Heart left ventricle (tissue), 16 donors: ENCODE measurements at regions not wholly inside any gene's neighbourhood (a gene's known extent, or its start where the extent isn't known, plus 50 kb on each side); places are given as distances from the start of the nearest gene placed in this dataset.
A peak's percentile ranks its signal among the peaks of the same experiment; 100 is the strongest.

Experiments
- ATAC-seq, 4 donors: fragments of 200-7000 bp; cut with Tn5 transposase; one replicate each; pipeline ENCODE4 v1.9.1; 2020 to 2022; ENCODE audit warnings: moderate library complexity in 4 of 4, mild to moderate bottlenecking in 3 of 4, moderate number of reproducible peaks in 1 of 4
- DNase-seq, 5 donors: peaks; one replicate each; pipeline ENCODE4 v3.0.0-alpha.2; 2020
- H3K27ac ChIP-seq, 12 donors: fragments of 200-600 bp; sonication (generic) in 4 of 12; one replicate each; pipeline versions ENCODE4 v1.5.0 to v1.8.0; 2016 to 2022; ENCODE audit warnings: mild to moderate bottlenecking in 2 of 12
- H3K27me3 ChIP-seq, 9 donors: fragments of 200-600 bp; sonication (generic) in 2 of 9; one replicate each; pipeline versions ENCODE4 v1.5.1 to v1.8.0; 2016 to 2022; ENCODE audit warnings: mild to moderate bottlenecking in 3 of 9
- H3K36me3 ChIP-seq, 9 donors: fragments of 200-600 bp; sonication (generic) in 2 of 9; one replicate each; pipeline versions ENCODE4 v1.5.0 to v1.8.0; 2018 to 2022; ENCODE audit warnings: mild to moderate bottlenecking in 2 of 9
- H3K4me1 ChIP-seq, 12 donors: fragments of 200-600 bp; sonication (generic) in 4 of 12; one replicate each; pipeline versions ENCODE4 v1.5.0 to v1.8.0; 2016 to 2022; ENCODE audit warnings: mild to moderate bottlenecking in 3 of 12
- H3K4me3 ChIP-seq, 12 donors: fragments of 200-600 bp; sonication (generic) in 4 of 12; one replicate each; pipeline versions ENCODE4 v1.5.0 to v1.8.0; 2017 to 2022; ENCODE audit warnings: mild to moderate bottlenecking in 9 of 12, moderate library complexity in 4 of 12
- H3K9me3 ChIP-seq, 12 donors: fragments of 200-600 bp; sonication (generic) in 4 of 12; one replicate each; pipeline versions ENCODE4 v1.5.0 to v1.8.0; 2016 to 2022; ENCODE audit warnings: mild to moderate bottlenecking in 1 of 12
- POLR2A ChIP-seq, 2 donors: fragments of 450-650 bp; IDR thresholded peaks; one replicate each; pipeline ENCODE4 v1.6.1; 2017; ENCODE audit warnings: antibody characterized with exemption in 2 of 2, mild to moderate bottlenecking in 2 of 2, moderate library complexity in 2 of 2
- WGBS, 4 donors: extraction: QIAGEN DNeasy Blood & Tissue Kit in 2 of 4; methylation state at CpG; one replicate each; pipeline versions ENCODE4 v1.1.5 to v1.1.7; 2013 to 2018; 5-methylcytosine and 5-hydroxymethylcytosine counted together
- intact Hi-C, 10 donors: fragments of 100-400 bp; cut with DNase I; formaldehyde crosslinking; loops; one replicate each; pipeline versions ENCODE4 v1.11.1 to v1.14.2; 2022
- TF ChIP-seq, protein P1 (sequence below), 12 donors: fragments of 200-600 bp; sonication (generic) in 4 of 12; IDR thresholded peaks; one replicate each; pipeline versions ENCODE4 v1.5.0 to v1.8.0; 2018 to 2022; ENCODE audit warnings: antibody characterized with exemption in 12 of 12, mild to moderate bottlenecking in 5 of 12
- donor health status: ischemic (EF 13 %, LVEDD 7.1; RV severe dilation, severe dysfunction).
- donor health status: healthy with polysubstance abuse.
- donor health status: DM: no; HTN: yes; CAD: no.
- donor health status: DM: no; HTN: no; CAD: no.
- donor health status: ischemic (EF 25% LVEDD 6.9; RV normal size, moderate dysfunction).
- donor health status: ischemic (EF 25% LVEDD 5.7; RV mildly dilated, moderate dysfunction).
- donor health status: healthy.
- donor health status: DM: yes; HTN: yes; CAD: no.
- donor health status: ischemic (EF 35%, LVEDD 5.7; RV mildly dilated, moderate dysfunction).
- donor health status: nonischemic (EF 11% LVEDD 7.7; RV severe dilation, severe dysfunction).
- donor health status: DM: yes; HTN: yes; CAD: no.
- donor health status: PGD.
- donor health status: ischemic (EF 29% LVEDD 5.4; RV normal size, mild dysfunction).
- donor health status: nonischemic (EF 23%, LVEDD 6.1; RV moderate dilation, normal function).

DNA sequence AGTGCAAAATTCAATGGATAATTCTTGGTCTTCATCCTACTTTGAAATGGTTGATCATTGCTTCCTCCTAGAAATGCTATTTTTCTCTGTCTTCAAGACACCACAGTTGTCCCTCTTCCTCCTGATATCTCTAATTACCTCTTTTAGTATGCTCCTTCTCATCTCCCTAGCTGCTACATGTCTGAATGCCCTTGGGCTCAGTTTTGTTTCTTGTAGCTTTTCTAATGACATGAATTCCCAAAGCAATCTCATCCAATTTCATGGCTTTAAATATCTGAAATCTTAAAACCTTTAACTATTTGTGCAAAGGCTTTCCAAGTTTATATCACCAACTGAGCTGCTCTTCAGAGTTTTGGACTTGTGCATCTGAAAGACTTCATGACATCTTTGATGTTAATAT lies 120.2 kb upstream of the RGS17 start:
- DNase-seq, result no peak
- Histone ChIP-seq H3K4me1 (no peaks in the 10 kb centered on the region), H3K36me3 (no peaks in the 10 kb centered on the region), H3K27ac (no peak overlapping the region), H3K27me3 (no peaks in the 10 kb centered on the region), H3K9me3 (no peaks in the 10 kb centered on the region), H3K4me3 (no peak overlapping the region)
- no peak for ATAC-seq
- TF ChIP-seq, protein P1, sequence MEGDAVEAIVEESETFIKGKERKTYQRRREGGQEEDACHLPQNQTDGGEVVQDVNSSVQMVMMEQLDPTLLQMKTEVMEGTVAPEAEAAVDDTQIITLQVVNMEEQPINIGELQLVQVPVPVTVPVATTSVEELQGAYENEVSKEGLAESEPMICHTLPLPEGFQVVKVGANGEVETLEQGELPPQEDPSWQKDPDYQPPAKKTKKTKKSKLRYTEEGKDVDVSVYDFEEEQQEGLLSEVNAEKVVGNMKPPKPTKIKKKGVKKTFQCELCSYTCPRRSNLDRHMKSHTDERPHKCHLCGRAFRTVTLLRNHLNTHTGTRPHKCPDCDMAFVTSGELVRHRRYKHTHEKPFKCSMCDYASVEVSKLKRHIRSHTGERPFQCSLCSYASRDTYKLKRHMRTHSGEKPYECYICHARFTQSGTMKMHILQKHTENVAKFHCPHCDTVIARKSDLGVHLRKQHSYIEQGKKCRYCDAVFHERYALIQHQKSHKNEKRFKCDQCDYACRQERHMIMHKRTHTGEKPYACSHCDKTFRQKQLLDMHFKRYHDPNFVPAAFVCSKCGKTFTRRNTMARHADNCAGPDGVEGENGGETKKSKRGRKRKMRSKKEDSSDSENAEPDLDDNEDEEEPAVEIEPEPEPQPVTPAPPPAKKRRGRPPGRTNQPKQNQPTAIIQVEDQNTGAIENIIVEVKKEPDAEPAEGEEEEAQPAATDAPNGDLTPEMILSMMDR (IDR thresholded peaks at IDR 0.05), result no peak
- no peak for TF ChIP-seq POLR2A (IDR thresholded peaks at IDR 0.05)
- intact Hi-C loops, result no loop called here

DNA sequence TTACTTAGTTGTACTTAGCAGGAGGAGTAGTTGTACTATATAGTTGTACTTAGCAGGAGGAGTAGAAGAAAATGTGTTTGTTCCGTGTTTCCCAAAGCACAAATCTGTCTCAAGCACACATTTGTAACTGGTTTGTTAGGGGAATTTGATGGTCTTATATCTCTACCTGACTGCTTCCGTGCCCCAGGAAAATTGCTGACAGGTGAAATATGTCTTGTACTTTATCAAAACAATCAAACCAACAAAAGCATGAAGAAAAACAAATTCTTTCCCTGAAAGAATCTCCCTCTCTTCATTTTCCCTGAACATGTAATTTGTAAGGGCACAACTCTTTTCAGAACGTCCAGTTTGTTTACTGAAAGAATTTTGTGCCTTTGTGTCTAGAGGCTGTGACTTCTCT lies 106.6 kb upstream of the RGS17 start:
- peaks cover 0 to 4% (median 0%) of the 10 kb centered on the region in 12 donors for H3K9me3 ChIP-seq
- DNase-seq, result no peak
- no peak overlapping the region for H3K4me3 ChIP-seq
- no peak for ATAC-seq
- intact Hi-C loops, result loop anchor here in 4 of 10 donors (10.0 kb wide), 3 partner anchors 277 to 707 kb away; no protein-coding TSS in a partner anchor
- TF ChIP-seq, protein P1 (IDR thresholded peaks at IDR 0.05), result no peak
- TF ChIP-seq POLR2A (IDR thresholded peaks at IDR 0.05), result no peak
- no peaks in the 10 kb centered on the region for H3K36me3 ChIP-seq
- H3K4me1 ChIP-seq, result no peaks in the 10 kb centered on the region
- no peak overlapping the region for H3K27ac ChIP-seq
- no peaks in the 10 kb centered on the region for H3K27me3 ChIP-seq
- WGBS, 4 donors, result 74 to 81% (median 78%) methylated on average over 3 of the region's 3 CpGs

DNA sequence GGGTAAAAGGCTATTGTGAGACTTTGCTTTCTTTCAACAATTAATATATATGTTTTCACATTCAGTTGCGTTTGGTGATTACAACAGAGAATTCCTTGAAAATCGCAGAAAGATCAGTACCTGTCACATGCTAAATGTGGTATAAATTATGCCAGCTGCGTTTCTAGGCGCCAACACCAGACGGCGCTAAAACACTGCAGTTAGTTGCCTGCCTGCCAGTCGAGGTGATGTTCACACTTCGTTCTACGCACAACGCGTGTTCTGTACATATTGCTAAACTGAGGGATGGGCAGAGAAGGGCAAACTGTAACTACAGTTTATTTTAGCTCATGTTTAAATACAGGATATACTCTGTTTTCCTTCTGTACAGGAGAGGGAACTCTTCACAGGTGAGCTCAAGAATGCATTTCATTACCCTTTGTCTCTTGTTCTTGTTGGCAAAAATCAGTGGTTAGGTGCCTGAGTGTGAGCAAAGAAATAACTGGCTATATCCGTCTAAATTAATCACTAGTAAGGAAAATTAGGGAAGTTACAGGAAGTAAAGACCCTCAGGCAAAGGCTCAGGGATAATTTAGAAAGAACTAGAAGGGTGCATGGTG lies 100.1 kb upstream of the RGS17 start:
- DNase-seq, result peak; percentile 26 to 42 (median 28)
- no peaks in the 10 kb centered on the region for H3K27me3 ChIP-seq
- H3K36me3 ChIP-seq, result no peaks in the 10 kb centered on the region
- intact Hi-C loops, result loop anchor here (2.0 to 10.0 kb wide), 6 partner anchors 281 to 716 kb away; no protein-coding TSS in a partner anchor
- H3K9me3 ChIP-seq, result no peaks in the 10 kb centered on the region
- no peak for ATAC-seq
- no peak overlapping the region for H3K27ac ChIP-seq
- TF ChIP-seq, protein P1 (IDR thresholded peaks at IDR 0.05), result peak; percentile 54 to 82 (median 70)
- no peak for TF ChIP-seq POLR2A (IDR thresholded peaks at IDR 0.05)
- 6 to 8% (median 7%) methylated on average over 12 of the region's 12 CpGs for WGBS, 4 donors
- H3K4me1 ChIP-seq, result no peaks in the 10 kb centered on the region
- no peak overlapping the region for H3K4me3 ChIP-seq

DNA sequence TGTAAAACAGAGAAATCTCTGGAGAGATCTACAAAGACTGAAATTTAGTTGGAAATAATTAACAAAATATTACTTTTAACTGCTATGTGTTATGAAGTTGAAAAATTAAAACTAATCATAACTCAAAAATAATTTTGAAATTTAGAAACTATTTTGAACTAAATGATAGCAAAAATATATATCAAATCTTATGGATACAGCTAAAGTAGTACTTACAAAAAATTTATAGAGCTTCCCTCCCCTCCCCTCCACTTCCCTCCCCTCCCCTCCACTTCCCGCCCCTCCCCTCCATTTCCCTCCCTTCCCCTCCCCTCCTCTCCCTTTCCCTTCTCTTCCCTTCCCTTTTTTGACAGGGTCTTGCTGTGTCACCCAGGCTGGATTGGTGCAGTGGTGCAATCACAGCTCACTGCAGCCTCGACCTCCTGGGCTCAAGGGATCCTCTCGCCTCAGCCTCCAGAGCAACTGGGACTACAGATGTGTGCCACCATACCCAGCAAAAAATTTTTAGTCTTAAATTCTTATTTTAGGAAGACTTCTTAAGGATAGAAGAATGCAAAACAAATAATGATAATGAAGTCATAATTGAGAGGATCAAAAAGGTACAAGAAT lies 87.2 kb upstream of the RGS17 start:
- intact Hi-C loops, result no loop called here
- Histone ChIP-seq H3K36me3 (no peaks in the 10 kb centered on the region), H3K27ac (no peak overlapping the region), H3K27me3 (no peaks in the 10 kb centered on the region), H3K9me3 (no peaks in the 10 kb centered on the region), H3K4me3 (no peak overlapping the region), H3K4me1 (peaks cover 0 to 7% (median 0%) of the 10 kb centered on the region in 12 donors)
- DNase-seq, result no peak
- no peak for ATAC-seq
- WGBS, 4 donors, result 65 to 84% (median 79%) methylated on average over 3 of the region's 3 CpGs
- TF ChIP-seq POLR2A (IDR thresholded peaks at IDR 0.05), result no peak
- TF ChIP-seq, protein P1 (IDR thresholded peaks at IDR 0.05), result no peak
